ENCODE measurements at regions not wholly inside any gene's neighbourhood (a gene's known extent, or its start where the extent isn't known, plus 50 kb on each side); places are given as distances from the start of the nearest gene placed in this dataset.

- Mint-ChIP-seq H3K36me3 (ENCODE audit: insufficient read depth, unreplicated experiment) (no peaks in the 10 kb centered on the region), H3K9me3 (ENCODE audit: unreplicated experiment) (no peaks in the 10 kb centered on the region), H3K27me3 (ENCODE audit: insufficient read depth, unreplicated experiment) (no peaks in the 10 kb centered on the region), H3K4me1 (ENCODE audit: low read depth, unreplicated experiment) (no peaks in the 10 kb centered on the region), H3K27ac (ENCODE audit: unreplicated experiment) (no peak overlapping the region), H3K4me3 (ENCODE audit: unreplicated experiment) (no peak overlapping the region)
- ChIA-PET CTCF (no interaction called here), POLR2A (no interaction called here)
- no peak for DNase-seq
- no peaks in the 10 kb centered on the region for H3K4me1 ChIP-seq
- no TSS peak for BruUV-seq (replicated peaks)
- no peaks in the 10 kb centered on the region for H3K9me3 ChIP-seq
- no peaks in the 10 kb centered on the region for H3K27me3 ChIP-seq (replicated peaks; ENCODE audit: control insufficient read depth, insufficient read depth, low read length)
- intact Hi-C loops (cut with micrococcal nuclease; ENCODE audit: unreplicated experiment) = no loop called here
- H3K36me3 ChIP-seq (ENCODE audit: control insufficient read depth, insufficient read depth, low read length) = no peaks in the 10 kb centered on the region
- no peak for TF ChIP-seq CTCF (IDR thresholded peaks at IDR 0.05; ENCODE audit: insufficient read depth in 1 of 2, low read depth in 1 of 2, low read length in 1 of 2, severe bottlenecking in 1 of 2, unreplicated experiment in 1 of 2)
- no peak overlapping the region for H3K4me3 ChIP-seq (ENCODE audit: low read depth, low read length)
Observed at GRCh38 chrX:5415738-5416137, 812.9 kb downstream of the NLGN4X start.

GRCh38 chrX:5409106-5409505, 819.6 kb downstream of the NLGN4X start:
- intact Hi-C loops (cut with micrococcal nuclease; ENCODE audit: unreplicated experiment) = no loop called here
- no TSS peak for BruUV-seq (replicated peaks)
- Histone ChIP-seq H3K27me3 (replicated peaks; ENCODE audit: control insufficient read depth, insufficient read depth, low read length) (no peaks in the 10 kb centered on the region), H3K4me1 (no peaks in the 10 kb centered on the region), H3K9me3 (no peaks in the 10 kb centered on the region), H3K36me3 (ENCODE audit: control insufficient read depth, insufficient read depth, low read length) (no peaks in the 10 kb centered on the region), H3K4me3 (ENCODE audit: low read depth, low read length) (no peak overlapping the region)
- Mint-ChIP-seq H3K36me3 (ENCODE audit: insufficient read depth, unreplicated experiment) (no peaks in the 10 kb centered on the region), H3K4me1 (ENCODE audit: low read depth, unreplicated experiment) (no peaks in the 10 kb centered on the region), H3K4me3 (ENCODE audit: unreplicated experiment) (no peak overlapping the region), H3K9me3 (ENCODE audit: unreplicated experiment) (no peaks in the 10 kb centered on the region), H3K27ac (ENCODE audit: unreplicated experiment) (no peak overlapping the region), H3K27me3 (ENCODE audit: insufficient read depth, unreplicated experiment) (no peaks in the 10 kb centered on the region)
- CTCF ChIA-PET = no interaction called here
- no peak for TF ChIP-seq CTCF (IDR thresholded peaks at IDR 0.05; ENCODE audit: insufficient read depth in 1 of 2, low read depth in 1 of 2, low read length in 1 of 2, severe bottlenecking in 1 of 2, unreplicated experiment in 1 of 2)
- POLR2A ChIA-PET = no interaction called here
- no peak for DNase-seq

GRCh38 chrX:5402461-5402860, 826.2 kb downstream of the NLGN4X start:
- ChIA-PET POLR2A (no interaction called here), CTCF (no interaction called here)
- no peak overlapping the region for H3K4me3 ChIP-seq (ENCODE audit: low read depth, low read length)
- intact Hi-C loops (cut with micrococcal nuclease; ENCODE audit: unreplicated experiment) = no loop called here
- DNase-seq = no peak
- no peak overlapping the region for H3K27ac Mint-ChIP-seq (ENCODE audit: unreplicated experiment)
- no peaks in the 10 kb centered on the region for H3K36me3 ChIP-seq (ENCODE audit: control insufficient read depth, insufficient read depth, low read length)
- H3K4me3 Mint-ChIP-seq (ENCODE audit: unreplicated experiment) = no peak overlapping the region
- no peaks in the 10 kb centered on the region for H3K27me3 ChIP-seq (replicated peaks; ENCODE audit: control insufficient read depth, insufficient read depth, low read length)
- no peak for TF ChIP-seq CTCF (IDR thresholded peaks at IDR 0.05; ENCODE audit: insufficient read depth in 1 of 2, low read depth in 1 of 2, low read length in 1 of 2, severe bottlenecking in 1 of 2, unreplicated experiment in 1 of 2)
- H3K27me3 Mint-ChIP-seq (ENCODE audit: insufficient read depth, unreplicated experiment) = no peaks in the 10 kb centered on the region
- H3K9me3 Mint-ChIP-seq (ENCODE audit: unreplicated experiment) = no peaks in the 10 kb centered on the region
- no TSS peak for BruUV-seq (replicated peaks)
- no peaks in the 10 kb centered on the region for H3K36me3 Mint-ChIP-seq (ENCODE audit: insufficient read depth, unreplicated experiment)
- H3K4me1 Mint-ChIP-seq (ENCODE audit: low read depth, unreplicated experiment) = no peaks in the 10 kb centered on the region
- no peaks in the 10 kb centered on the region for H3K9me3 ChIP-seq
- no peaks in the 10 kb centered on the region for H3K4me1 ChIP-seq
